ENCODE measurements at regions not wholly inside any gene's neighbourhood (a gene's known extent, or its start where the extent isn't known, plus 50 kb on each side); places are given as distances from the start of the nearest gene placed in this dataset.

DNA sequence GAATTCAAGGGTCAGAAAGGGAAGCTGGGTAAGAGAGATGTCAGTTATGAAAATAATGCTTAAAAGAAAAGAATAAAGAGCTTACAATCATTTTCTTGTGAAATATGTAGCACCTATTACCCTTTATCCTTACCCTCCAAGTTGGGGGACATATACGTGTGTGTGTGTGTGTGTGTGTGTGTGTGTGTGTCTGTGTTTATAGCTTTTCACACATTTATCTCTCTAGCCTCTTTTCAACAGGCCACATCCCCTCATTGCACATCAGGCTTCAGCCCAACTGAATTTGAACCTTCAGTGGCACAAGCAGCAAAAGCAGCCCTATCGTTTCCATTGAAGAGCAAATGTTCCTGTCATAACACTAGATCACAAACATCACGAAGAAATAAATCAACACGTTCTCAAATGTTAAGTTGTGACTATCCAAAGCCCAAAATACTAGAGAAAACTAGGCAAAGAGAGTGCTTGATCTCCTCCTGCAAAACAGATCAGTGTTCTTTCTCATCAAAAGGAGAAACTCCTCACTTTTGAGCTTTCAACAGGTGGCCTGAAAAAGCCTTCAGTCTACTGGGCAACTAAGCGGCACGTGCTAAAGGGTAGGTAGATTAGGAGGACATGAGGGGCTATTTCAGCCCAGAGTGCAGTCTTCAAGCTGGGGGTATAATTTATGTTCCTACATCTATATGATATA, 416.4 kb downstream of the EFNA5 start:
- no peak for DNase-seq (ENCODE audit: low spot score)
- no peak overlapping the region for H3K27ac ChIP-seq (ENCODE audit: low read depth, low read length, poor library complexity, severe bottlenecking)
- ChIA-PET POLR2A (ENCODE audit: low non-redundant PET) (no interaction called here), CTCF (no interaction called here)
- no peak overlapping the region for H3K4me3 ChIP-seq (ENCODE audit: low read depth, low read length, poor library complexity, severe bottlenecking)
- no peaks in the 10 kb centered on the region for H3K36me3 ChIP-seq (ENCODE audit: insufficient read depth, low read length, poor library complexity, severe bottlenecking)
- no peaks in the 10 kb centered on the region for H3K4me1 ChIP-seq (ENCODE audit: insufficient read depth, low read length, poor library complexity, severe bottlenecking)
- H3K9me3 ChIP-seq (ENCODE audit: low read depth, low read length, poor library complexity, severe bottlenecking) = no peaks in the 10 kb centered on the region
- no TSS peak for BruUV-seq (replicated peaks)
- TF ChIP-seq, protein P1, sequence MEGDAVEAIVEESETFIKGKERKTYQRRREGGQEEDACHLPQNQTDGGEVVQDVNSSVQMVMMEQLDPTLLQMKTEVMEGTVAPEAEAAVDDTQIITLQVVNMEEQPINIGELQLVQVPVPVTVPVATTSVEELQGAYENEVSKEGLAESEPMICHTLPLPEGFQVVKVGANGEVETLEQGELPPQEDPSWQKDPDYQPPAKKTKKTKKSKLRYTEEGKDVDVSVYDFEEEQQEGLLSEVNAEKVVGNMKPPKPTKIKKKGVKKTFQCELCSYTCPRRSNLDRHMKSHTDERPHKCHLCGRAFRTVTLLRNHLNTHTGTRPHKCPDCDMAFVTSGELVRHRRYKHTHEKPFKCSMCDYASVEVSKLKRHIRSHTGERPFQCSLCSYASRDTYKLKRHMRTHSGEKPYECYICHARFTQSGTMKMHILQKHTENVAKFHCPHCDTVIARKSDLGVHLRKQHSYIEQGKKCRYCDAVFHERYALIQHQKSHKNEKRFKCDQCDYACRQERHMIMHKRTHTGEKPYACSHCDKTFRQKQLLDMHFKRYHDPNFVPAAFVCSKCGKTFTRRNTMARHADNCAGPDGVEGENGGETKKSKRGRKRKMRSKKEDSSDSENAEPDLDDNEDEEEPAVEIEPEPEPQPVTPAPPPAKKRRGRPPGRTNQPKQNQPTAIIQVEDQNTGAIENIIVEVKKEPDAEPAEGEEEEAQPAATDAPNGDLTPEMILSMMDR (conservative IDR thresholded peaks at IDR 0.05; ENCODE audit: low read depth, low read length) = no peak
- TF ChIP-seq EZH2 (IDR thresholded peaks at IDR 0.05; ENCODE audit: borderline replicate concordance, low read depth, low read length, poor library complexity, severe bottlenecking) = no peak
- H3K27me3 ChIP-seq (replicated peaks; ENCODE audit: insufficient read depth, low read depth, low read length, poor library complexity) = no peaks in the 10 kb centered on the region
- intact Hi-C loops (cut with micrococcal nuclease; ENCODE audit: unreplicated experiment) = no loop called here

DNA sequence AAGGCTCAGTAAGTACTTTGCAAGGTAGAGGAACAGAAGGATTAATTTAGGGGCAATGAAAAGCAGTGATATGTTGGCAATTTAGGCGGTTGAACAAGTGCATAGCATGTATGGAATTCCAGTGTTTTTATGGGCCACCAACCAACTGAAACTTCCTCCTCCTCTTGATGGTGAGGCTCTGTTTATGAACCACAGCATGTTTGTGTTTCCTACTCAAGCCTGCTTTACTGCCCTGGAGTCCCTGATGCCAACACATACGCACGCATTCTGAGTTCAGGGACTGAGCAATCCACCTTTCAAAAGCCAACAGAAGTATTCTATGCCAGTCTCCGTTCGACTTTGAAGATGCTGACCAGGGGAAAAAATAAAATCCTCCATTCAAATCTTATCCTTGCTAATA, 417.5 kb downstream of the EFNA5 start:
- TF ChIP-seq EZH2 (IDR thresholded peaks at IDR 0.05; ENCODE audit: borderline replicate concordance, low read depth, low read length, poor library complexity, severe bottlenecking) = no peak
- TF ChIP-seq, protein P1 (conservative IDR thresholded peaks at IDR 0.05; ENCODE audit: low read depth, low read length) = no peak
- DNase-seq (ENCODE audit: low spot score) = no peak
- Histone ChIP-seq H3K9me3 (ENCODE audit: low read depth, low read length, poor library complexity, severe bottlenecking) (no peaks in the 10 kb centered on the region), H3K4me1 (ENCODE audit: insufficient read depth, low read length, poor library complexity, severe bottlenecking) (no peaks in the 10 kb centered on the region), H3K27me3 (replicated peaks; ENCODE audit: insufficient read depth, low read depth, low read length, poor library complexity) (no peaks in the 10 kb centered on the region), H3K36me3 (ENCODE audit: insufficient read depth, low read length, poor library complexity, severe bottlenecking) (no peaks in the 10 kb centered on the region), H3K4me3 (ENCODE audit: low read depth, low read length, poor library complexity, severe bottlenecking) (no peak overlapping the region), H3K27ac (ENCODE audit: low read depth, low read length, poor library complexity, severe bottlenecking) (no peak overlapping the region)
- no TSS peak for BruUV-seq (replicated peaks)
- CTCF ChIA-PET = no interaction called here
- POLR2A ChIA-PET (ENCODE audit: low non-redundant PET) = no interaction called here
- intact Hi-C loops (cut with micrococcal nuclease; ENCODE audit: unreplicated experiment) = no loop called here

- Histone ChIP-seq H3K27ac (ENCODE audit: low read depth, low read length, poor library complexity, severe bottlenecking) (no peak overlapping the region), H3K27me3 (replicated peaks; ENCODE audit: insufficient read depth, low read depth, low read length, poor library complexity) (no peaks in the 10 kb centered on the region), H3K36me3 (ENCODE audit: insufficient read depth, low read length, poor library complexity, severe bottlenecking) (no peaks in the 10 kb centered on the region), H3K4me1 (ENCODE audit: insufficient read depth, low read length, poor library complexity, severe bottlenecking) (peaks cover 4% of the 10 kb centered on the region), H3K4me3 (ENCODE audit: low read depth, low read length, poor library complexity, severe bottlenecking) (no peak overlapping the region), H3K9me3 (ENCODE audit: low read depth, low read length, poor library complexity, severe bottlenecking) (no peaks in the 10 kb centered on the region)
- no TSS peak for BruUV-seq (replicated peaks)
- ChIA-PET CTCF (interaction anchor here (0.6 kb wide), 1 partner anchor 370 kb away, joined by 8 read pairs; no protein-coding TSS in a partner anchor), POLR2A (ENCODE audit: low non-redundant PET) (no interaction called here)
- TF ChIP-seq, protein P1 (conservative IDR thresholded peaks at IDR 0.05; ENCODE audit: low read depth, low read length) = no peak
- no peak for TF ChIP-seq EZH2 (IDR thresholded peaks at IDR 0.05; ENCODE audit: borderline replicate concordance, low read depth, low read length, poor library complexity, severe bottlenecking)
- intact Hi-C loops (cut with micrococcal nuclease; ENCODE audit: unreplicated experiment) = no loop called here
- DNase-seq (ENCODE audit: low spot score) = no peak
Measured at GRCh38 chr5:107251151-107251550, 419.6 kb downstream of the EFNA5 start.

All from A673 (cell line).